HepG2 (cell line): ENCODE measurements at regions not wholly inside any gene's neighbourhood (a gene's known extent, or its start where the extent isn't known, plus 50 kb on each side); places are given as distances from the start of the nearest gene placed in this dataset.

Experiments used
- ATAC-seq: fragments of 200-7000 bp; cut with Tn5 transposase; 3 replicates; pipeline ENCODE4 v1.9.1; 2020; ENCODE audit warnings: mild to moderate bottlenecking, moderate library complexity
- BruUV-seq: library from RNA; stranded (reverse); fragments of 400-500 nt; replicated peaks from 2 replicates; lab custom pipeline; 2021; lab: Mats Ljungman, UMichigan
- CTCF ChIA-PET: fragments of 300-600 bp; formaldehyde crosslinking; extraction: SDS; loops from one replicate; lab custom pipeline; 2021; ENCODE audit warnings: low total read pairs, inconsistent platforms, low intra/inter-chr PET ratio; lab: Yijun Ruan, JAX
- POLR2A ChIA-PET: fragments of 350-600 bp; sonication (Branson Sonifier 250); formaldehyde crosslinking; loops from one replicate; lab custom pipeline; 2020; ENCODE audit warnings: antibody characterized with exemption, inconsistent platforms; lab: Yijun Ruan, JAX
- DNase-seq: peaks from one replicate; pipeline ENCODE4 v3.0.0-alpha.2; 2015; ENCODE audit warnings: low spot score
- FAIRE-seq: peaks from 3 replicates; lab custom pipeline; 2011; peaks lifted over from hg19 to GRCh38; lab: Jason Lieb, UNC
- H2AFZ ChIP-seq: one replicate; pipeline ENCODE4 v1.6.1; 2011; ENCODE audit warnings: low read length, inconsistent platforms
- H3K27ac ChIP-seq: fragments of 300-600 bp; 3 replicates; pipeline ENCODE4 v1.8.0; 2011; ENCODE audit warnings: mixed run types, mild to moderate bottlenecking, mixed read lengths, low read length, inconsistent platforms; ENCODE audit not compliant: insufficient read depth; ENCODE audit errors: extremely low read length
- H3K27me3 ChIP-seq, 2 experiments: fragments of 200-600 bp in 1 of 2; 2 replicates in 1 of 2; 3 replicates in 1 of 2; pipeline versions ENCODE4 v1.6.0 to v1.8.0; 2011; ENCODE audit warnings: low read length in 2 of 2, mild to moderate bottlenecking in 2 of 2, moderate library complexity in 2 of 2, inconsistent platforms in 1 of 2; ENCODE audit not compliant: insufficient read depth in 2 of 2, control insufficient read depth in 1 of 2
- H3K36me3 ChIP-seq, 2 experiments: fragments of 200-600 bp in 1 of 2; replicated peaks in 1 of 2; 2 replicates in 1 of 2; 3 replicates in 1 of 2; pipeline versions ENCODE4 v1.5.1 to v1.8.0; 2011; ENCODE audit warnings: low read length in 2 of 2, inconsistent platforms in 1 of 2; ENCODE audit not compliant: insufficient read depth in 2 of 2, control insufficient read depth in 1 of 2
- H3K4me1 ChIP-seq: 2 replicates; pipeline ENCODE4 v1.5.1; 2012; ENCODE audit warnings: low read length, inconsistent platforms; ENCODE audit not compliant: insufficient read depth
- H3K4me2 ChIP-seq: 2 replicates; pipeline ENCODE4 v1.6.0; 2011; ENCODE audit warnings: low read depth, low read length, inconsistent platforms
- H3K4me3 ChIP-seq, 3 experiments: fragments of 200-600 bp in 1 of 3; sonication (generic), shearing (Covaris generic) in 1 of 3; replicated peaks in 1 of 3; 2 replicates each; pipeline ENCODE4 v1.5.1; 2011 to 2016; ENCODE audit warnings: low read length in 3 of 3, inconsistent platforms in 2 of 3, low read depth in 2 of 3, mild to moderate bottlenecking in 2 of 3, control low read depth in 1 of 3, mixed read lengths in 1 of 3; ENCODE audit not compliant: insufficient read depth in 1 of 3
- H3K79me2 ChIP-seq: one replicate; pipeline ENCODE4 v1.6.1; 2011; ENCODE audit warnings: low read length, inconsistent platforms; ENCODE audit not compliant: insufficient read depth
- H3K9ac ChIP-seq: 2 replicates; pipeline ENCODE4 v1.6.0; 2011; ENCODE audit warnings: mild to moderate bottlenecking, low read depth, low read length, inconsistent platforms; ENCODE audit not compliant: insufficient read depth
- H3K9me3 ChIP-seq: 2 replicates; pipeline ENCODE4 v1.5.1; 2012; ENCODE audit warnings: mild to moderate bottlenecking, low read length
- H4K20me1 ChIP-seq: 2 replicates; pipeline ENCODE4 v1.6.0; 2011; ENCODE audit warnings: inconsistent platforms, mild to moderate bottlenecking, low read length, moderate library complexity; ENCODE audit not compliant: insufficient read depth
- ATF7 ChIP-seq, 2 experiments: fragments of 450-650 bp in 1 of 2; sonication (generic) in 1 of 2; formaldehyde crosslinking in 1 of 2; IDR thresholded peaks; 2 replicates each; pipeline versions ENCODE4 v1.4.0 to v1.6.1; 2016 to 2020; ENCODE audit warnings: antibody characterized with exemption in 1 of 2, mild to moderate bottlenecking in 1 of 2, missing genetic modification reagents in 1 of 2
- ATF7-NPFF ChIP-seq: sonication (generic); formaldehyde crosslinking; IDR thresholded peaks from 2 replicates; pipeline ENCODE4 v1.8.1; 2023; ENCODE audit warnings: mild to moderate bottlenecking, low read depth, missing genetic modification reagents, moderate library complexity
- GATAD1 ChIP-seq: IDR thresholded peaks from 2 replicates; pipeline ENCODE4 v1.6.1; 2016; ENCODE audit warnings: missing genetic modification reagents, missing compliant biosample characterization
- HNRNPK ChIP-seq: fragments of 200-400 bp; formaldehyde crosslinking; IDR thresholded peaks from 2 replicates; pipeline ENCODE4 v1.6.1; 2018; ENCODE audit warnings: low read length, low read depth, moderate library complexity, mild to moderate bottlenecking; ENCODE audit not compliant: poor library complexity, severe bottlenecking
- KAT8 ChIP-seq: IDR thresholded peaks from 2 replicates; pipeline ENCODE4 v1.6.1; 2016; ENCODE audit warnings: missing genetic modification reagents, missing compliant biosample characterization
- NFIB ChIP-seq: sonication (generic); formaldehyde crosslinking; IDR thresholded peaks from 2 replicates; pipeline ENCODE4 v1.9.0; 2021; ENCODE audit warnings: missing genetic modification reagents, mild to moderate bottlenecking, borderline replicate concordance
- PCBP1 ChIP-seq: fragments of 200-400 bp; formaldehyde crosslinking; IDR thresholded peaks from 2 replicates; pipeline ENCODE4 v1.6.1; 2017; ENCODE audit warnings: mild to moderate bottlenecking, low read depth, low read length, borderline replicate concordance
- SOX6 ChIP-seq, 2 experiments: fragments of 450-650 bp in 1 of 2; sonication (generic) in 1 of 2; formaldehyde crosslinking in 1 of 2; IDR thresholded peaks; 2 replicates each; pipeline versions ENCODE4 v1.4.0 to v1.6.1; 2017 to 2020; ENCODE audit warnings: antibody characterized with exemption in 1 of 2, mild to moderate bottlenecking in 1 of 2, missing genetic modification reagents in 1 of 2
- TEAD2 ChIP-seq: sonication (generic); formaldehyde crosslinking; IDR thresholded peaks from 2 replicates; pipeline ENCODE4 v1.9.0; 2021; ENCODE audit warnings: missing genetic modification reagents
- ZNF234 ChIP-seq: sonication (generic); formaldehyde crosslinking; conservative IDR thresholded peaks from 2 replicates; pipeline ENCODE4 v1.5.1; 2020; ENCODE audit warnings: mild to moderate bottlenecking, missing genetic modification reagents
- ZNF275 ChIP-seq: sonication (generic); formaldehyde crosslinking; IDR thresholded peaks from 2 replicates; pipeline ENCODE4 v1.8.0; 2022; ENCODE audit warnings: missing genetic modification reagents, mild to moderate bottlenecking, inconsistent platforms, borderline replicate concordance
- ZNF44 ChIP-seq: sonication (generic); formaldehyde crosslinking; IDR thresholded peaks from 2 replicates; pipeline ENCODE4 v1.5.1; 2020; ENCODE audit warnings: mild to moderate bottlenecking, missing genetic modification reagents
- WGBS: methylation state at CpG from one replicate; pipeline ENCODE4 v1.1.6; 2017; ENCODE audit warnings: low lambda C conversion rate; 5-methylcytosine and 5-hydroxymethylcytosine counted together
- in situ Hi-C: cut with HindIII; loops from 2 replicates; pipeline ENCODE4 v1.10.0; 2017; ENCODE audit warnings: low pct_unique_long_range_greater_than_20kb; ENCODE audit not compliant: extremely low pct_ligation_motif_present
- intact Hi-C: fragments of 100-400 bp; cut with micrococcal nuclease; formaldehyde crosslinking; loops from one replicate; pipeline ENCODE4 v1.10.0; 2022; ENCODE audit not compliant: unreplicated experiment
- TF ChIP-seq, protein P1 (sequence below): sonication (generic); formaldehyde crosslinking; IDR thresholded peaks from 2 replicates; pipeline ENCODE4 v1.5.0; 2020; ENCODE audit warnings: mild to moderate bottlenecking, missing genetic modification reagents

DNA sequence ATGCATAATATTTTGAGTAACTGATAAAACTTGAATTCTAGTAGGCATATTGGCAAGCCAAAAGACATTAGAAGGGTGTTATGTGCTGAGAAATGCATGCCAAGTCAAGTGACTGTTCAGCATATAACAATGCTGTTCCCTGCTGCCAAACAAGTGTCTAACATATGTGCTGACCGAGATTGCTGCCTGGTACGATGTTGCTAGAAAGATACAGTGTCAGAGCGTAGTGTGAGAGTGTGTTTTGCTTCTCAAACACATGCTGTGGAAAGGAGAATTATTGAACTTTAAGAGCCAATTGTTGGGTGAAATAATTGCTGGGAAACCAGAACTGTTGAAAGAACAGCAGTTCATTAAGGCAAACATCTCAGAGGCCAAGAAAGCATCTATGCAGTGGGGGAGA is 71.3 kb upstream of the GRIA4 start:
- ChIA-PET CTCF (no interaction called here), POLR2A (no interaction called here)
- Histone ChIP-seq H3K27ac (no peak overlapping the region), H3K9ac (no peak overlapping the region), H2AFZ (no peak overlapping the region), H3K36me3 (no peaks in the 10 kb centered on the region), H3K9me3 (no peaks in the 10 kb centered on the region), H3K4me3 (no peak overlapping the region), H4K20me1 (no peaks in the 10 kb centered on the region), H3K4me1 (no peaks in the 10 kb centered on the region), H3K4me2 (no peak overlapping the region), H3K79me2 (no peaks in the 10 kb centered on the region), H3K27me3 (no peaks in the 10 kb centered on the region)
- no peak for DNase-seq
- in situ Hi-C loops (no loop called here), intact Hi-C loops (no loop called here)
- no peak for FAIRE-seq
- no peak for TF ChIP-seq ZNF234
- WGBS = 3% methylated on average over 3 of the region's 3 CpGs
- no TSS peak for BruUV-seq
- ATAC-seq = no peak

GRCh38 chr11:105537531-105537930 is 72.3 kb upstream of the GRIA4 start:
- Histone ChIP-seq H3K4me3 (no peak overlapping the region), H3K27me3 (no peaks in the 10 kb centered on the region), H3K9ac (no peak overlapping the region), H3K4me1 (no peaks in the 10 kb centered on the region), H3K4me2 (no peak overlapping the region), H3K9me3 (no peaks in the 10 kb centered on the region), H3K27ac (no peak overlapping the region), H3K36me3 (no peaks in the 10 kb centered on the region), H4K20me1 (no peaks in the 10 kb centered on the region), H3K79me2 (no peaks in the 10 kb centered on the region), H2AFZ (no peak overlapping the region)
- in situ Hi-C loops (no loop called here), intact Hi-C loops (no loop called here)
- CTCF ChIA-PET = no interaction called here
- no peak for FAIRE-seq
- 3% methylated on average over 2 of the region's 2 CpGs for WGBS
- BruUV-seq = no TSS peak
- POLR2A ChIA-PET = no interaction called here
- no peak for ATAC-seq
- no peak for DNase-seq
- TF ChIP-seq GATAD1 (CRISPR knock-in tag) = no peak
- no peak for TF ChIP-seq KAT8 (CRISPR knock-in tag)
- no peak for TF ChIP-seq SOX6 (IDR thresholded peaks at IDR 0.05)
- no peak for TF ChIP-seq SOX6 (CRISPR knock-in tag; IDR thresholded peaks at IDR 0.05)
- no peak for TF ChIP-seq TEAD2 (CRISPR knock-in tag)
- TF ChIP-seq ZNF44 = no peak
- TF ChIP-seq HNRNPK = no peak
- TF ChIP-seq PCBP1 = no peak
- TF ChIP-seq ZNF275 (CRISPR knock-in tag) = no peak
- TF ChIP-seq, protein P1, sequence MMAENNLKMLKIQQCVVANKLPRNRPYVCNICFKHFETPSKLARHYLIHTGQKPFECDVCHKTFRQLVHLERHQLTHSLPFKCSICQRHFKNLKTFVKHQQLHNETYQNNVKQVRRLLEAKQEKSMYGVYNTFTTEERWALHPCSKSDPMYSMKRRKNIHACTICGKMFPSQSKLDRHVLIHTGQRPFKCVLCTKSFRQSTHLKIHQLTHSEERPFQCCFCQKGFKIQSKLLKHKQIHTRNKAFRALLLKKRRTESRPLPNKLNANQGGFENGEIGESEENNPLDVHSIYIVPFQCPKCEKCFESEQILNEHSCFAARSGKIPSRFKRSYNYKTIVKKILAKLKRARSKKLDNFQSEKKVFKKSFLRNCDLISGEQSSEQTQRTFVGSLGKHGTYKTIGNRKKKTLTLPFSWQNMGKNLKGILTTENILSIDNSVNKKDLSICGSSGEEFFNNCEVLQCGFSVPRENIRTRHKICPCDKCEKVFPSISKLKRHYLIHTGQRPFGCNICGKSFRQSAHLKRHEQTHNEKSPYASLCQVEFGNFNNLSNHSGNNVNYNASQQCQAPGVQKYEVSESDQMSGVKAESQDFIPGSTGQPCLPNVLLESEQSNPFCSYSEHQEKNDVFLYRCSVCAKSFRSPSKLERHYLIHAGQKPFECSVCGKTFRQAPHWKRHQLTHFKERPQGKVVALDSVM (CRISPR knock-in tag) = no peak
- no peak for TF ChIP-seq ATF7 (IDR thresholded peaks at IDR 0.05)
- no peak for TF ChIP-seq ATF7 (CRISPR knock-in tag; IDR thresholded peaks at IDR 0.05)
- TF ChIP-seq NFIB = no peak
- TF ChIP-seq ATF7-NPFF (CRISPR knock-in tag) = no peak
